ENCODE measurements at regions not wholly inside any gene's neighbourhood (a gene's known extent, or its start where the extent isn't known, plus 50 kb on each side); places are given as distances from the start of the nearest gene placed in this dataset.

DNA sequence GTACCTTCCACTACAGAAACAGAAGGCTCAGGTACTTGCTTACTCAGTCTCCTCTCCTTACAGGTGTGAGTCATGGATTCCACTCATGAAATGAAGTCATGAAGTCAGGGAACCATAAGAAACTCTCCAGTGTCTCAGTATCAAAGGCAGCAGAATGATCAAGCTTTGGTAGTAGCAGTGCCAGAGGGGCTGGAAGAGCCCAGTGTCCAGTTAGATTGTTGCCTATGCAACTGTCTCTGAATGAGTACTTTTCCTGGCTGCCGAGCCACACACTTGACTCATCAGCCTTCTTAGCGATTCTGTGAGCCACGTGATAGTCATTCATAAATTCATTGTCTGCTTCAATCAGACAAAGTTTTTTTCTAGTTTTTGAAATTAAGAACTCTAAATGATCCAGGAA is 52.2 kb upstream of the DTNBP1 start:
- DNase-seq = no peak

DNA sequence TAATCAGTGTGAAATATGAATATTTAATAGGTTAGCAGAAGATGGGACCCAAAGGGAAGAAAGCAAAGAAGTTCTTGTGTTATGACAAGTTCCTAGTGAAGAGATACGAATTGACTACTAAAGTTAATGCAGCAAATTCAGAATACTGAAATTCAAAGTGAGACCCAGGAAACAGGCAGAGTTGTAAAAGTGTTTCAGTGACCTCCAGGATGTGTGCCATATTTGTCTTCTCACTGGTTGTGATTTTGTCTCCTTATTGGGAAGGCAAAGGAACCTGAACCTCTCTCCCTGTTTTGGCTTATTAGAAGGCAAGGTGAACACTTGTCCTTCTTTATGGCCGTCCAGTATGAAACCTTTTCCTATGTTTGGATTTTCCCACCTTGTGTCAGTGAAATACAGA is 51.8 kb upstream of the DTNBP1 start:
- no peak for DNase-seq

GRCh38 chr6:15713325-15713724 is 50.5 kb upstream of the DTNBP1 start:
- DNase-seq = no peak

- DNase-seq = no peak
Measured at GRCh38 chr6:15712797-15713196, 50.0 kb upstream of the DTNBP1 start.

Data from MV-4-11 (cell line).